ENCODE measurements at regions not wholly inside any gene's neighbourhood (a gene's known extent, or its start where the extent isn't known, plus 50 kb on each side); places are given as distances from the start of the nearest gene placed in this dataset.
"Not testable (repeated sequence)": the region's sequence is repeated elsewhere in the genome, so short reads cannot be mapped to it uniquely, and the experiment has no call there.

GRCh38 chr2:91422102-91422501 lies 2730.6 kb downstream of the RPIA start:
- not testable (repeated sequence) for DNase-seq

GRCh38 chr2:91427148-91427547 lies 2735.7 kb downstream of the RPIA start:
- DNase-seq: not testable (repeated sequence)

GRCh38 chr2:91441932-91442245 lies 2750.4 kb downstream of the RPIA start:
- not testable (repeated sequence) for DNase-seq

GRCh38 chr2:91442246-91442905 lies 2750.9 kb downstream of the RPIA start:
- DNase-seq: no peak

GRCh38 chr2:91442906-91443729 lies 2751.6 kb downstream of the RPIA start:
- not testable (repeated sequence) for DNase-seq

DNA sequence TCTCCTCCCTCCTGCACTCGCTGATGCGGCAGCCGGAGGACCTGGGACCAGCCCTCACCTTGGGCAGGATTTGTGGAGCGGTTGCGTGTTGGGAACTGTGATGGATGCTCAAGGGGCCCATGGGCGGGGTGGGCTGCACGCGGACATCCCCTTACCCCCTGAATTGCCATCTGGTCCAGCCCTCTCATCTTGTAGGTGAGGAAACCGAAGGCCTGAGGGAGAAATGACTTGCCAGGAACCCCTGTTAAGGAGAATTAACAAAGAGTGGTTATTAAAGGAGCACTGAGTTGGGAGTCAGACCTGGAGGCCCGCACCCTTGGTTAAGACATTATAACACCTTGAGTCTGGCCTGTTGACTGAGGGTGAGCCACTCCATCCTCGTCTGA lies 2752.2 kb downstream of the RPIA start:
- DNase-seq: not testable (repeated sequence)

- not testable (repeated sequence) for DNase-seq
Measured at GRCh38 chr2:91445705-91446104, 2754.2 kb downstream of the RPIA start.

GRCh38 chr2:91446489-91446888 lies 2755.0 kb downstream of the RPIA start:
- DNase-seq: not testable (repeated sequence)

GRCh38 chr2:91446915-91447314 lies 2755.4 kb downstream of the RPIA start:
- not testable (repeated sequence) for DNase-seq

DNA sequence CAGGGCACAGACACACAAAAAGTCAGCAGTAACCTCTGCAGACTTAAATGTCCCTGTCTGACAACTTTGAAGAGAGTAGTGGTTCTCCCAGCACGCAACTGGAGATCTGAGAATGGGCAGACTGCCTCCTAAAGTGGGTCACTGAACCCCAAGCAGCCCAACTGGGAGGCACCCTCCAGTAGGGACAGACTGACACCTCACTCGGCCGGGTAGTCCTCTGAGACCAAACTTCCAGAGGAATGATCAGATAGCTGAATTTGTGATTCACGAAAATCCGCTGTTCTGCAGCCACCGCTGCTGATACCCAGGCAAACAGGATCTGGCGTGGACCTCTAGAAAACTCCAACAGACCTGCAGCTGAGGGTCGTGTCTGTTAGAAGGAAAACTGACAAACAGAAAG lies 2756.0 kb downstream of the RPIA start:
- DNase-seq: not testable (repeated sequence)

GRCh38 chr2:91462292-91462691 lies 2770.8 kb downstream of the RPIA start:
- DNase-seq: not testable (repeated sequence)

GRCh38 chr2:91463007-91463406 lies 2771.5 kb downstream of the RPIA start:
- not testable (repeated sequence) for DNase-seq

DNA sequence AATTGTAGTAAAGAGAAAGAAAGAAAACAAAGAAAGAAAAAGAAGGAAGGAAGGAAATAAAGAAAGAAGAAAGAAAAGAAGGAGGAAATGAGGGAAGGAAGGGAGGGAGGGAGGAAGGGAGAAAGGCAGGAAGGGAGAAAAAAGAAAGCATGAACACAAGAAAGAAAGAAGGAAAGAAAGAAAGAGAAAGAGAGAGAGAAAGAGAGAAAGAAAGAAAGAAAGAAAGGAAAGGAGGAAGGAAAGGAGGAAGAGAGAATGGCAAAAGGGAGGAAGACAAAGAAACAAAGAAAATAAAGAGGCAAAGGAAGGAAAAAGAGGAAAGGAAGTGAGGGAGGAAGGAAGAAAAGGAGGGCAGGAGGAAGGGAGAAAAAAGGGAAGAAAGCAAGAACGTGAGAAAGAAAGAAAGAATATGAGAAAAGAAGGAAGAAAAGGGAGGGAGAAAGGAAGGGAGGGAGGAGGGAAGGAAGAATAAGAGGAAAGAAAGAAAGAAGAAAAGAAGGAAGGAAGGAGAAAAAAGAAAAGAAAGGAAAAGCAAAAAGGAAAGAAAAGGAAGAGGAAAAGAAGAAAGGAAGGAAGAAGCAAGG lies 2775.4 kb downstream of the RPIA start:
- DNase-seq: not testable (repeated sequence)

- not testable (repeated sequence) for DNase-seq
Measured at GRCh38 chr2:91476244-91476935, 2784.9 kb downstream of the RPIA start.

DNA sequence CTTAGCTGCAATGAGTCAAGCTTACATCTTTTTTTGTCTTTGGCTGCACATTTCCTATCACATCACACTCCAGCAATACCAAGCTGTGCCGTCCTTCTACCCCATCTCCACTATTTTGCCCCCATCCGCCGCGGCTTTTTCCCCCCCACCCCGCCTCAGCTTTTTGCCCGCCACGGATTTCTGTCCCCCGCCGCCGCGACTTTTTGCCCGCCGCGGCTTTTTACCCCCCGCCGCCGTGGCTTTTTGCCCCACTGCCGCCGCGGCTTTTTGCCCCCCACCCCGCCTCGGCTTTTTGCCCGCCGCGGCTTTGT lies 2785.4 kb downstream of the RPIA start:
- DNase-seq: not testable (repeated sequence)

DNA sequence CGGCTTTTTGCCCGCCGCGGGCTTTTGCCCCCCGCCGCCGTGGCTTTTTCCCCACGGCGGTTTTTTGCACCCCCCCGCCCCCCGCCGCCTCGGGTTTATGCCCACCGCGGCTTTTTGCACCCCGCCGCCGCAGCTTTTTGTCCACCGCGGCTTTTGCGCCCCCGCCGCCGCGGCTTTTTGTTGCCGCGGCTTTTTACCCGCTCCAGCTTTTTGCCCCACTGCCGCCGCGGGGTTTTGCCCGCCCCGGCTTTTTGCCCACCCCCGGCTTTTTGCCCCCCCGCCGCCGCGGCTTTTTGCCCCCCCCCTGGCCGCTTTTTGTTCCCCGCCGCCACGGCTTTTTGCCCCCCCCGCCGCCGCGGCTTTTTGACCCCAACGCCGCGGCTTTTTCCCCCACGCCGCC lies 2785.8 kb downstream of the RPIA start:
- not testable (repeated sequence) for DNase-seq

DNA sequence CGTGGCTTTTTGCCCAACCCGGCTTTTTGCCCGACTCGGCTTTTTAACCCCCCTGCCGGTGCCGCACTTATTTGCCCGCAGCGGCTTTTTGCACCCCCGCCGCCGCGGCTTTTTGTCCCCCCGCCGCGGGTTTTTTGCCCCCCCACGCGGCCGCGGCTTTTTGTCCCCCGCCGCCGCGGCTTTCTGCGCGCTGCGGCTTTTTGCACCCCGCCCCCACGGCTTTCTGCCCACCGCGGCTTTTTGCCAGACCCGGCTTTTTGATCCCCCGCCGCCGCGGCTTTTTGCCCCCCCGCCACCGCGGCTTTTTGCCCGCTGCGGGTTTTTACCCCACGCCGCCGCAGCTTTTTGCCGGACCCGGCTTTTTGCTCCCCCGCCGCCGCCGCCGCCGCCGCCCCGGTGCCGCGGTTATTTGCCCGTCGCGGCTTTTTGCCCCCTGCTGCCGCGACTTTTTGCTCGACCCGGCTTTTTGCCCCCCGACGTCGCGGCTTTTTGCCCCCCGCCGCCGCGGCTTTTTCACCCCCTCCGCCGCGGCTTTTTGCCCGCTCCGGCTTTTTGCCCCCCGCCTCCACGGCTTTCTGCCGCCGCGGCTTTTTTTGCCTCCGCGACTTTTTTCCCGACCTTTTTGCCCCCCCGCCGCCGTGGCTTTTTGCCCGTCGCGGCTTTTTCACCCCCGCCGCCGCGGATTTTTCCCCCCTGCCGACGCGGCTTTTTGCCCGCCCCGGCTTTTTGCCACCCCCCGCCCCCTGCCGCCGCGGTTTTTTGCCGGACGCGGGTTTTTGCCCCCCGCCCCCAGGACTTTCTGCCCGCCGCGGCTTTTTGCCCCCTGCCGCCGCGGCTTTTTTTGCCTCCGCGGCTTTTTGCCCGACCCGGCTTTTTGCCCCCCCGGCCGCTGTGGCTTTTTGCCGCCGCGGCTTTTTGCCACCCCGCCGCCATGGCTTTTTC lies 2786.5 kb downstream of the RPIA start:
- peak; percentile 21 for DNase-seq

DNA sequence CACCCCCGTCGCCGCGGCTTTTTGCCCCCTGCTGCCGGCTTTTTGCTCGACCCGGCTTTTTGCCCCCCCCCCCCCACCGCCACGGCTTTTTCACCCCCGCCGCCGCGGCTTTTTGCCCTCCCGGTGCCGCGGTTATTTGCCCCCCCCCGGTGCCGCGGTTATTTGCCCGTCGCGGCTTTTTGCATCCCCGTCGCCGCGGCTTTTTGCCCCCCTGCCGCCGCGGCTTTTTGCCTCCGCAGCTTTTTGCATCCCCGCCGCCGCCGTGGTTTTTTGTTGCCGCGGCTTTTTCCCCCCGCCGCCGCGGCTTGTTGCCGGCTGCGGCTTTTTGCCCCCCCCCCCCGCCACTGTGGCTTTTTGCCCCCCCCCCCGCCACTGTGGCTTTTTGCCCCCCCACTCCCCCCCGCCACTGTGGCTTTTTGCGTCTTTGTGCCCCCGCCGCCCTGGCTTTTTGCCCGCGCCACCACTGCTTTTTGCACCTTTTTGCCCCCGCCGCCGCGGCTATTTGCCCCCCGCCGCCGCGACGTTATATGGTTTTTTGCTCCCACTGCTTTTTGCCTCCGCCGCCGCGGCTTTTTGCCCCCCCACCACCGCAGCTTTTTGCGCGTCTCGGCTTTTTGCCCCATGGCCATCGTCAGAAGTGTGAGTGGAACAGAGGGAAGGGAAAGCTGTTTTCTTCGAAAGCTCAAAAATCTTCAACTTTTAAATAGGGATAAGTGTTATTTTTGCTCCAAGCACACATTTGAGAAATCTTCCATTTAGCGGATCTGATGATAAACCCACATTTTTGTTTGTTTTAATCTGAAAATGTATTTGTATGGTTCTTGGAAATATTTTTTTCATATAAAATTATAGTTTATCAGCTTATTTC lies 2787.6 kb downstream of the RPIA start:
- DNase-seq: not testable (repeated sequence)

DNA sequence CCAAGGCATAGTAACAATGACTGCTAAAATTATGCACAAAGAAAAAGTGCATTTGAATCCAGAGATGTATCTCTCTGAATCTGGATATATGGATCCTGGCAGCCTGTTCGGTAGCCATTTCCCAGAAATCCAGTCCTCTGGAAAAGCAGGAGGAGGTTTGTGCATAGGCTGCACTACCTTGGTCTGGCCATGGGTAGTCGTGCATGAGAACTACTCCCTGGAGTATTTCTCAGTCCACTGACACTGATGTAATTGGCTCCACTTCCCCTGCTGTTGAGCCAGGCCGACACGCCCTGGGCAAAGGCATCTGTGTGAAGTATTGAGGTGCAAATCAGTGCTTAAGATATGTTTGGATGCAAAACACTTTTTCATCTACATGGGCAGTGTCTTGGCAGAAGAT lies 2793.8 kb downstream of the RPIA start:
- not testable (repeated sequence) for DNase-seq

DNA sequence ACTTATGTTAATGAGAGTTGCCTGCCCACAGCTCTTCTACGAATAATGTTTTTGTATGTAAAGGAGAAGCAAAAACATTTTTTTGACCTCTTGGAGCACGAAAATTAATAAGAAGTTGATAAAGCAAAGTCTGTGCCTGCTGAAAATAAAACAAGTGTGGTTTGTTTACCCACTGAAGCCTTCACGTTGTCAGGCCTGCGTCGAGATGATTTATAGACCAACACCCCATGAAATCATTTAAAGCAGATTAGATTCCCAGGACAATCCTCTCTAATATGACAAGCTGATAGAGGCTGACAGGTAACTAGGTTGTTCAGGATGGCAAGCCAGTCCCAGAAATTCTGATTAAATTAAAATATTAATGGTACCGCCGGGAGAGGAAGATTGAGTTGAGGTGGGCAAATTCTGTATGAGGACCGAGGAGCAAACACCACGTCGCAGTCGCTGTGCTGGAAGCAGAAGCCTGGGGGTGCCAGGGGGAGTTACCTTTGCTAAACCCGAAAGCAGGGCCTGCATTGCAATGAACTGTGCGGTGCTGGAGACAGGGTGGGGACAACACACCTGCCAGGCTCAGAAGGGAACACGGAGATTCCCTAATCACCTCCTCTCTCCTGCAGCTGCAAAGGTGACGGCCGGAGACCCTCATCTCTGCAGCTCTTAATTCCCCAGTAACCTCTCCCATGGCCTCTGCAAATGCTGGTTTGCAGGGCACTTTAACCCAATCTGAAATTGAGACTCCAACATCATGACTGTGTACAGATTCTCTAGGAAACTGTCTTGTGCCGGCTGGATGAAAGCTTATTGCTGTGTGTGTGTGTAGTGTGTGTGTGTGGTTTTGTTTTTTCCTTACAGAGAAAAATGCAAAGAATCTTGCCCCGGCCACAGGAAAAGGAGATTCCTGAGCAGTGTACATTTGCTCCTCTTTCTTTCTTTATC lies 2805.9 kb downstream of the RPIA start:
- DNase-seq: not testable (repeated sequence)
